ENCODE measurements at regions not wholly inside any gene's neighbourhood (a gene's known extent, or its start where the extent isn't known, plus 50 kb on each side); places are given as distances from the start of the nearest gene placed in this dataset.

DNA sequence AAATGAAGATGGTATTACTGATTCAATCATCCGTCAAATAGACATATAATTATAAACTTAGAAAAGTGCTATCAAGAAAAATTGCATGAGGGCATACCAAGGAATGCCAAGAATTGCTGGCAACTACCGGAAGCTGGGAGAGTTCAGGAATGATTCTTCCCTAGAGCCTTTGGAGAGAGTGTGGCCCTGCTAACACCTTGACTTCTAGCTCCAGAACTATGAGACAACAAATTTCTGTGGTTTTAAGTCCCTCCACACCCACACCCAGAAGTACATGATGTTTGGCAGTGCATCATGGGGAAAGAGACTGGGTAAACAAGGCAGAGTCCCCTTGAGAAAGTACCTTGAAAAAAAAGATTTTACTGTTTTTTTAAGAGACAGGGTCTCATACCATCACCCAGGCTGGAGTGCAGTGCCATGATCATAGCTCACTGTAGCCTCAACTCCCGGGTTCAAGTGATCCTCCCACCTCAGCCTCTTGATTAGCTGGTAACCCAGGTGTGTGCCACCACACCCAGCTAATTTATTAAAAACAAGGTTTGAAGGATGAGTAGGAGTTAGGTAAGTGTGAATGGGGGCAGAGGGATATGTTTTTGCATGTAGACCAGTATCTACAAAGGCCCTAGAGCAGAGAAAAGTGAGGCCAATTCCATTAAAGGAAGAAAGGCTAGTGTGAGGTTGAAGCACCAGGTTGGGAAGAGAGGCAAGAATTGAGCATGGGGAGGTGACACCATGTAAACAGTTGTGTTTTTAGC, 53.1 kb downstream of the GSX2 start:
- H3K79me2 ChIP-seq (ENCODE audit: low read length), result no peaks in the 10 kb centered on the region
- H3K9me3 ChIP-seq (ENCODE audit: low read length), result no peaks in the 10 kb centered on the region
- no peaks in the 10 kb centered on the region for H3K27me3 ChIP-seq (ENCODE audit: low read length)
- H3K36me3 ChIP-seq (ENCODE audit: insufficient read depth, low read length), result no peaks in the 10 kb centered on the region
- no peaks in the 10 kb centered on the region for H4K20me1 ChIP-seq (ENCODE audit: insufficient read depth, low read depth, low read length)
- H3K9me2 ChIP-seq (replicated peaks; ENCODE audit: insufficient read depth, low read length), result no peaks in the 10 kb centered on the region
- H3K4me1 ChIP-seq (ENCODE audit: low read length), result no peaks in the 10 kb centered on the region
- no peak overlapping the region for H3K4me2 ChIP-seq (ENCODE audit: low read depth, low read length, poor library complexity, severe bottlenecking)
- no peak overlapping the region for H3K27ac ChIP-seq (ENCODE audit: low read length)
- no peak overlapping the region for H3K4me3 ChIP-seq (ENCODE audit: low read length)
- no peak for DNase-seq
- H2AFZ ChIP-seq (ENCODE audit: low read length), result no peak overlapping the region
- no peak overlapping the region for H3K9ac ChIP-seq (ENCODE audit: low read length)

- no peak overlapping the region for H3K4me2 ChIP-seq (ENCODE audit: low read depth, low read length, poor library complexity, severe bottlenecking)
- no peak overlapping the region for H3K9ac ChIP-seq (ENCODE audit: low read length)
- H4K20me1 ChIP-seq (ENCODE audit: insufficient read depth, low read depth, low read length), result no peaks in the 10 kb centered on the region
- H3K9me2 ChIP-seq (replicated peaks; ENCODE audit: insufficient read depth, low read length), result no peaks in the 10 kb centered on the region
- H3K4me3 ChIP-seq (ENCODE audit: low read length), result no peak overlapping the region
- peaks cover 2% of the 10 kb centered on the region; the same call in 1 of the 2 replicates for H3K4me1 ChIP-seq (ENCODE audit: low read length)
- no peaks in the 10 kb centered on the region for H3K36me3 ChIP-seq (ENCODE audit: insufficient read depth, low read length)
- H2AFZ ChIP-seq (ENCODE audit: low read length), result no peak overlapping the region
- H3K9me3 ChIP-seq (ENCODE audit: low read length), result no peaks in the 10 kb centered on the region
- H3K79me2 ChIP-seq (ENCODE audit: low read length), result no peaks in the 10 kb centered on the region
- no peaks in the 10 kb centered on the region for H3K27me3 ChIP-seq (ENCODE audit: low read length)
- no peak overlapping the region for H3K27ac ChIP-seq (ENCODE audit: low read length)
- no peak for DNase-seq
Observed at GRCh38 chr4:54155936-54156335, 56.0 kb downstream of the GSX2 start.

- no peak for DNase-seq
Observed at GRCh38 chr4:54157606-54158005, 57.6 kb downstream of the GSX2 start.

GRCh38 chr4:54159543-54159942, 59.6 kb downstream of the GSX2 start:
- no peaks in the 10 kb centered on the region for H4K20me1 ChIP-seq (ENCODE audit: insufficient read depth, low read depth, low read length)
- H3K36me3 ChIP-seq (ENCODE audit: insufficient read depth, low read length), result no peaks in the 10 kb centered on the region
- H3K4me2 ChIP-seq (ENCODE audit: low read depth, low read length, poor library complexity, severe bottlenecking), result no peak overlapping the region
- no peaks in the 10 kb centered on the region for H3K27me3 ChIP-seq (ENCODE audit: low read length)
- no peak overlapping the region for H3K9ac ChIP-seq (ENCODE audit: low read length)
- H3K9me2 ChIP-seq (replicated peaks; ENCODE audit: insufficient read depth, low read length), result no peaks in the 10 kb centered on the region
- H3K9me3 ChIP-seq (ENCODE audit: low read length), result no peaks in the 10 kb centered on the region
- H3K4me1 ChIP-seq (ENCODE audit: low read length), result peaks cover 2% of the 10 kb centered on the region; the same call in 1 of the 2 replicates
- no peaks in the 10 kb centered on the region for H3K79me2 ChIP-seq (ENCODE audit: low read length)
- no peak overlapping the region for H3K4me3 ChIP-seq (ENCODE audit: low read length)
- H2AFZ ChIP-seq (ENCODE audit: low read length), result no peak overlapping the region
- no peak overlapping the region for H3K27ac ChIP-seq (ENCODE audit: low read length)
- DNase-seq, result no peak

More at GRCh38 chr4:54157606-54158005, 57.6 kb downstream of the GSX2 start:
- H3K4me2 ChIP-seq (ENCODE audit: low read depth, low read length, poor library complexity, severe bottlenecking), result no peak overlapping the region
- H3K4me1 ChIP-seq (ENCODE audit: low read length), result peaks cover 2% of the 10 kb centered on the region; the same call in 1 of the 2 replicates
- H3K9ac ChIP-seq (ENCODE audit: low read length), result no peak overlapping the region
- H3K36me3 ChIP-seq (ENCODE audit: insufficient read depth, low read length), result no peaks in the 10 kb centered on the region
- no peaks in the 10 kb centered on the region for H3K79me2 ChIP-seq (ENCODE audit: low read length)
- no peak overlapping the region for H3K4me3 ChIP-seq (ENCODE audit: low read length)
- no peak overlapping the region for H3K27ac ChIP-seq (ENCODE audit: low read length)
- no peaks in the 10 kb centered on the region for H3K27me3 ChIP-seq (ENCODE audit: low read length)
- no peaks in the 10 kb centered on the region for H3K9me2 ChIP-seq (replicated peaks; ENCODE audit: insufficient read depth, low read length)
- no peak overlapping the region for H2AFZ ChIP-seq (ENCODE audit: low read length)
- no peaks in the 10 kb centered on the region for H4K20me1 ChIP-seq (ENCODE audit: insufficient read depth, low read depth, low read length)
- H3K9me3 ChIP-seq (ENCODE audit: low read length), result no peaks in the 10 kb centered on the region

GRCh38 chr4:54165011-54165410, 64.1 kb upstream of the PDGFRA start:
- Histone ChIP-seq H4K20me1 (ENCODE audit: insufficient read depth, low read depth, low read length) (no peaks in the 10 kb centered on the region), H3K9ac (ENCODE audit: low read length) (no peak overlapping the region), H3K27me3 (ENCODE audit: low read length) (no peaks in the 10 kb centered on the region), H3K9me3 (ENCODE audit: low read length) (no peaks in the 10 kb centered on the region), H3K4me1 (ENCODE audit: low read length) (peaks cover 9% of the 10 kb centered on the region; the same call in 1 of the 2 replicates), H3K4me2 (ENCODE audit: low read depth, low read length, poor library complexity, severe bottlenecking) (no peak overlapping the region), H3K79me2 (ENCODE audit: low read length) (no peaks in the 10 kb centered on the region), H3K9me2 (replicated peaks; ENCODE audit: insufficient read depth, low read length) (no peaks in the 10 kb centered on the region), H2AFZ (ENCODE audit: low read length) (no peak overlapping the region), H3K36me3 (ENCODE audit: insufficient read depth, low read length) (no peaks in the 10 kb centered on the region), H3K4me3 (ENCODE audit: low read length) (no peak overlapping the region), H3K27ac (ENCODE audit: low read length) (no peak overlapping the region)
- no peak for DNase-seq

DNA sequence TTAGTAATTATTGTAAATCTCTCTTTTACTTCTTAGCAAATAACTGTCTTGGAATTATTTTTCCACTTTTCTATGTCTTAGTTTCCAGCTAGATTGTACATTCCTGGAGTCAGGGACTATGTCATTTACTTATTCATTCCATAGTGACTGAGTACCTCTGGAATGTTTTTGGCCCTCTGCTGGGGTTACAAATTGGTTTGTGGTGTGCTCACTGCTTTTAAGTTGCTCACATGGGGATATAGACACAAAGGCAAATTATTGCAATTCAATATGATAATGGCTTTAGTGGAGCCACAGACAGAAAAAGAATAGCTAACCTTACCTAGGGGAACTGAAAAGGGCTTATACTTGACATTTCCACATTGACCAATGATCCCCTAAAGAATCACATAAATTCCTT, 63.7 kb upstream of the PDGFRA start:
- Histone ChIP-seq H3K27ac (ENCODE audit: low read length) (no peak overlapping the region), H3K27me3 (ENCODE audit: low read length) (no peaks in the 10 kb centered on the region), H3K9ac (ENCODE audit: low read length) (no peak overlapping the region), H3K36me3 (ENCODE audit: insufficient read depth, low read length) (no peaks in the 10 kb centered on the region), H3K4me3 (ENCODE audit: low read length) (no peak overlapping the region), H3K9me3 (ENCODE audit: low read length) (no peaks in the 10 kb centered on the region), H2AFZ (ENCODE audit: low read length) (no peak overlapping the region), H3K79me2 (ENCODE audit: low read length) (no peaks in the 10 kb centered on the region), H3K9me2 (replicated peaks; ENCODE audit: insufficient read depth, low read length) (no peaks in the 10 kb centered on the region), H3K4me2 (ENCODE audit: low read depth, low read length, poor library complexity, severe bottlenecking) (no peak overlapping the region), H3K4me1 (ENCODE audit: low read length) (peaks cover 9% of the 10 kb centered on the region; the same call in 1 of the 2 replicates), H4K20me1 (ENCODE audit: insufficient read depth, low read depth, low read length) (no peaks in the 10 kb centered on the region)
- DNase-seq, result no peak

- Histone ChIP-seq H3K79me2 (ENCODE audit: low read length) (no peaks in the 10 kb centered on the region), H3K9ac (ENCODE audit: low read length) (no peak overlapping the region), H3K4me1 (ENCODE audit: low read length) (peaks cover 19% of the 10 kb centered on the region), H3K27me3 (ENCODE audit: low read length) (no peaks in the 10 kb centered on the region), H3K9me2 (replicated peaks; ENCODE audit: insufficient read depth, low read length) (no peaks in the 10 kb centered on the region), H4K20me1 (ENCODE audit: insufficient read depth, low read depth, low read length) (no peaks in the 10 kb centered on the region), H3K27ac (ENCODE audit: low read length) (no peak overlapping the region), H3K9me3 (ENCODE audit: low read length) (no peaks in the 10 kb centered on the region), H3K4me3 (ENCODE audit: low read length) (no peak overlapping the region), H2AFZ (ENCODE audit: low read length) (no peak overlapping the region), H3K4me2 (ENCODE audit: low read depth, low read length, poor library complexity, severe bottlenecking) (no peak overlapping the region), H3K36me3 (ENCODE audit: insufficient read depth, low read length) (no peaks in the 10 kb centered on the region)
- DNase-seq, result no peak
Observed at GRCh38 chr4:54167508-54167907, 61.6 kb upstream of the PDGFRA start.

- no peaks in the 10 kb centered on the region for H3K79me2 ChIP-seq (ENCODE audit: low read length)
- peaks cover 19% of the 10 kb centered on the region for H3K4me1 ChIP-seq (ENCODE audit: low read length)
- no peak for DNase-seq
- no peak overlapping the region for H2AFZ ChIP-seq (ENCODE audit: low read length)
- H3K4me3 ChIP-seq (ENCODE audit: low read length), result no peak overlapping the region
- H4K20me1 ChIP-seq (ENCODE audit: insufficient read depth, low read depth, low read length), result no peaks in the 10 kb centered on the region
- H3K36me3 ChIP-seq (ENCODE audit: insufficient read depth, low read length), result no peaks in the 10 kb centered on the region
- H3K27me3 ChIP-seq (ENCODE audit: low read length), result no peaks in the 10 kb centered on the region
- no peak overlapping the region for H3K9ac ChIP-seq (ENCODE audit: low read length)
- H3K9me2 ChIP-seq (replicated peaks; ENCODE audit: insufficient read depth, low read length), result no peaks in the 10 kb centered on the region
- H3K4me2 ChIP-seq (ENCODE audit: low read depth, low read length, poor library complexity, severe bottlenecking), result no peak overlapping the region
- H3K27ac ChIP-seq (ENCODE audit: low read length), result no peak overlapping the region
- H3K9me3 ChIP-seq (ENCODE audit: low read length), result no peaks in the 10 kb centered on the region
Observed at GRCh38 chr4:54169176-54169575, 59.9 kb upstream of the PDGFRA start.

Data from Karpas-422 (cell line).